ENCODE measurements at regions not wholly inside any gene's neighbourhood (a gene's known extent, or its start where the extent isn't known, plus 50 kb on each side); places are given as distances from the start of the nearest gene placed in this dataset.

DNA sequence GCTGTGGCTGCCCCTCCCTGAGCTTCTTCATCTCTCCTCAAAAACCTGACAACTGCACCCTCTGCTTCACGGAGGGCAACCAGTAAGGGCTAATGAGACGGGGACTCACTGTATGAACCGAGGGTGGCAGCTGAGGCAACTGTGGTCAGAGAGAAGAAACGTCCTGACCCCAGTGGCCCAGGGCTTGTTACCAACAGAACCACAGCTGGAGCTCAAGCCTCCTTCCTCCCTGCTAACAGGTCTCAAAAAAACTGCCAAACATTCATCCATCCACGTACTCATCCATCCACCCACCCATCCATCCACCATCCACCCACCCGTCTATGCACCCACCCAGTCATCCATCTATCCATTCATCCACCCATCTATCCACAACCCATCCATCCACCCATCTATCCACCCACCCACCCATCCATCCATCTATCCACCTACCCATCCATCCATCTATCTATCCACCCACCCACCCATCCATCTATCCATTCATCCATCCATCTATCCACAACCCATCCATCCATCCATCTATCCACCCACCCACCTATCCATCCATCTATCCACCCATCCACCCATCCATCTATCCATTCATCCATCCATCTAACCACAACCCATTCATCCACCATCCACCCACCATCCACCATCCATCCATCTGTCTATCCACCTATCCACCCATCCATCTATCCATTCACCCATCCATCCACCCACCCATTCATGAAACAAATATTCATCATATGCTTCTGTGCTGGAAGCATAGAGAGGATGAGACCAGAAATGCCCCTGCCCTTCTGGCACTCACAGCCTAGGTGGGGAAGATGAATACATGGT lies 111.7 kb downstream of the PDGFA start:
- no peak overlapping the region for H3K27ac ChIP-seq (ENCODE audit: control insufficient read depth, insufficient read depth)
- FAIRE-seq, result no peak
- SMC1A ChIA-PET (ENCODE audit: uncharacterized antibody, unreplicated experiment), result no interaction called here

More for the DNA sequence above, 111.7 kb downstream of the PDGFA start:
- no peak overlapping the region for H3K4me3 ChIP-seq
- H4K20me1 ChIP-seq (ENCODE audit: control insufficient read depth, insufficient read depth), result no peaks in the 10 kb centered on the region
- no peaks in the 10 kb centered on the region for H3K4me1 ChIP-seq (ENCODE audit: control insufficient read depth, insufficient read depth, low read length)
- intact Hi-C loops (cut with micrococcal nuclease; ENCODE audit: unreplicated experiment) (no loop called here), in situ Hi-C loops (cut with MboI) (no loop called here)
- no peak overlapping the region for H3K9ac ChIP-seq (ENCODE audit: control insufficient read depth, insufficient read depth, low read length)
- H3K4me2 ChIP-seq (ENCODE audit: control insufficient read depth, insufficient read depth), result no peak overlapping the region
- DNase-seq (ENCODE audit: low read depth, low spot score) (no peak), ATAC-seq (no peak)
- H2AFZ ChIP-seq (ENCODE audit: control insufficient read depth, low read depth, low read length), result no peak overlapping the region
- no peaks in the 10 kb centered on the region for H3K79me2 ChIP-seq (ENCODE audit: control insufficient read depth, insufficient read depth, low read length)
- WGBS (ENCODE audit: insufficient coverage, insufficient replicate concordance, low lambda C conversion rate, missing lambda C conversion rate), result 12% methylated on average over 4 of the region's 6 CpGs
- no peaks in the 10 kb centered on the region for H3K27me3 ChIP-seq (replicated peaks in 1 of 2; ENCODE audit: control insufficient read depth in 2 of 2, insufficient read depth in 2 of 2, low read length in 1 of 2)
- RAD21 ChIA-PET (ENCODE audit: unreplicated experiment), result interaction anchor here (1.5 kb wide), 1 partner anchor 9 kb away, joined by 3 read pairs; no protein-coding TSS in a partner anchor
- no peaks in the 10 kb centered on the region for H3K36me3 ChIP-seq (ENCODE audit: control insufficient read depth in 2 of 2, insufficient read depth in 2 of 2, low read length in 1 of 2)
- CTCF ChIA-PET, result no interaction called here
- H3K9me3 ChIP-seq (replicated peaks; ENCODE audit: control insufficient read depth, insufficient read depth, low read length), result no peaks in the 10 kb centered on the region; the same call in 2 of the 3 replicates
- no peak for TF ChIP-seq BRCA1 (IDR thresholded peaks at IDR 0.05; ENCODE audit: low read depth, low read length)
- TF ChIP-seq GABPA (IDR thresholded peaks at IDR 0.05; ENCODE audit: low read depth), result no peak
- TF ChIP-seq RB1 (IDR thresholded peaks at IDR 0.05; ENCODE audit: borderline replicate concordance), result no peak
- no peak for TF ChIP-seq EP300 (IDR thresholded peaks at IDR 0.05; ENCODE audit: borderline replicate concordance in 1 of 2, control insufficient read depth in 1 of 2, low read depth in 2 of 2, low read length in 2 of 2)
- TF ChIP-seq, protein P1, sequence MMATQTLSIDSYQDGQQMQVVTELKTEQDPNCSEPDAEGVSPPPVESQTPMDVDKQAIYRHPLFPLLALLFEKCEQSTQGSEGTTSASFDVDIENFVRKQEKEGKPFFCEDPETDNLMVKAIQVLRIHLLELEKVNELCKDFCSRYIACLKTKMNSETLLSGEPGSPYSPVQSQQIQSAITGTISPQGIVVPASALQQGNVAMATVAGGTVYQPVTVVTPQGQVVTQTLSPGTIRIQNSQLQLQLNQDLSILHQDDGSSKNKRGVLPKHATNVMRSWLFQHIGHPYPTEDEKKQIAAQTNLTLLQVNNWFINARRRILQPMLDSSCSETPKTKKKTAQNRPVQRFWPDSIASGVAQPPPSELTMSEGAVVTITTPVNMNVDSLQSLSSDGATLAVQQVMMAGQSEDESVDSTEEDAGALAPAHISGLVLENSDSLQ (IDR thresholded peaks at IDR 0.05), result no peak
- TF ChIP-seq ZNF207 (IDR thresholded peaks at IDR 0.05; ENCODE audit: borderline replicate concordance), result no peak
- TF ChIP-seq ASH2L (IDR thresholded peaks at IDR 0.05; ENCODE audit: borderline replicate concordance, low read depth), result no peak
- TF ChIP-seq RAD51 (IDR thresholded peaks at IDR 0.05), result no peak
- no peak for TF ChIP-seq ZNF622 (IDR thresholded peaks at IDR 0.05)
- TF ChIP-seq MEF2A (IDR thresholded peaks at IDR 0.05; ENCODE audit: insufficient read depth, low read depth, low read length), result no peak
- TF ChIP-seq NR2C2 (IDR thresholded peaks at IDR 0.05; ENCODE audit: borderline replicate concordance, control insufficient read depth, insufficient read length, low read depth), result no peak
- TF ChIP-seq NRF1 (conservative IDR thresholded peaks at IDR 0.05; ENCODE audit: low read depth, low read length), result no peak
- no peak for TF ChIP-seq FOS (IDR thresholded peaks at IDR 0.05; ENCODE audit: borderline replicate concordance, extremely low read depth, insufficient read length)
- no peak for TF ChIP-seq CBFB (IDR thresholded peaks at IDR 0.05; ENCODE audit: low read depth)
- TF ChIP-seq HCFC1 (IDR thresholded peaks at IDR 0.05; ENCODE audit: low read length), result no peak
- TF ChIP-seq DPF2 (IDR thresholded peaks at IDR 0.05), result no peak
- TF ChIP-seq EED (IDR thresholded peaks at IDR 0.05; ENCODE audit: low read depth), result no peak
- no peak for TF ChIP-seq IRF4 (IDR thresholded peaks at IDR 0.05; ENCODE audit: low read depth, low read length)
- BruUV-seq (replicated peaks), result no TSS peak
- POLR2A ChIA-PET, result no interaction called here

Data from GM12878 (cell line).